Caco-2 (cell line): ENCODE measurements at regions not wholly inside any gene's neighbourhood (a gene's known extent, or its start where the extent isn't known, plus 50 kb on each side); places are given as distances from the start of the nearest gene placed in this dataset.

Source experiments
- BruUV-seq: library from RNA; stranded (reverse); fragments of 400-500 nt; replicated peaks from 2 replicates; lab custom pipeline; 2021; lab: Mats Ljungman, UMichigan
- CTCF ChIA-PET: fragments of 300-600 bp; sonication (Branson Sonifier 250); formaldehyde crosslinking; loops from one replicate; lab custom pipeline; 2022; ENCODE audit warnings: antibody characterized with exemption; lab: Charles Lee
- POLR2A ChIA-PET: fragments of 300-600 bp; sonication (Branson Sonifier 250); formaldehyde crosslinking; loops from one replicate; lab custom pipeline; 2022; ENCODE audit warnings: antibody characterized with exemption; lab: Charles Lee
- DNase-seq, 2 experiments: peaks; one replicate each; pipeline versions ENCODE4 v3.0.0 to v3.0.0-alpha.2; 2020 to 2022
- H3K27me3 ChIP-seq: replicated peaks from 2 replicates; pipeline ENCODE4 v1.6.0; 2011; ENCODE audit warnings: low read length; ENCODE audit not compliant: control insufficient read depth, insufficient read depth
- H3K36me3 ChIP-seq: 2 replicates; pipeline ENCODE4 v1.5.1; 2011; ENCODE audit warnings: low read length; ENCODE audit not compliant: control insufficient read depth, insufficient read depth
- H3K4me1 ChIP-seq: fragments of 250-450 bp; sonication (Bioruptor Pico); 2 replicates; pipeline ENCODE4 v1.5.1; 2020; ENCODE audit warnings: mild to moderate bottlenecking
- H3K4me3 ChIP-seq: 2 replicates; pipeline ENCODE4 v1.5.1; 2011; ENCODE audit warnings: low read depth, mild to moderate bottlenecking, control low read depth, low read length
- H3K9me3 ChIP-seq: fragments of 250-450 bp; sonication (Bioruptor Pico); 2 replicates; pipeline ENCODE4 v1.5.1; 2020; ENCODE audit warnings: mild to moderate bottlenecking, moderate library complexity
- H3K27ac Mint-ChIP-seq: one replicate; pipeline ENCODE4 v1.8.0; 2022; ENCODE audit warnings: mixed read lengths; ENCODE audit not compliant: unreplicated experiment
- H3K27me3 Mint-ChIP-seq: one replicate; pipeline ENCODE4 v1.8.0; 2022; ENCODE audit warnings: mixed read lengths; ENCODE audit not compliant: insufficient read depth, unreplicated experiment
- H3K36me3 Mint-ChIP-seq: one replicate; pipeline ENCODE4 v1.8.0; 2022; ENCODE audit warnings: mild to moderate bottlenecking, mixed read lengths; ENCODE audit not compliant: insufficient read depth, unreplicated experiment
- H3K4me1 Mint-ChIP-seq: one replicate; pipeline ENCODE4 v1.8.0; 2022; ENCODE audit warnings: low read depth, mixed read lengths; ENCODE audit not compliant: unreplicated experiment
- H3K4me3 Mint-ChIP-seq: one replicate; pipeline ENCODE4 v1.8.0; 2022; ENCODE audit warnings: mild to moderate bottlenecking, moderate library complexity, mixed read lengths; ENCODE audit not compliant: unreplicated experiment
- H3K9me3 Mint-ChIP-seq: one replicate; pipeline ENCODE4 v1.8.0; 2022; ENCODE audit warnings: mixed read lengths; ENCODE audit not compliant: unreplicated experiment
- CTCF ChIP-seq, 2 experiments: fragments of 200-600 bp in 1 of 2; IDR thresholded peaks; 1 replicate in 1 of 2; 2 replicates in 1 of 2; pipeline versions ENCODE4 v1.5.1 to v1.8.0; 2011 to 2022; ENCODE audit warnings: antibody characterized with exemption in 1 of 2, control low read depth in 1 of 2, inconsistent platforms in 1 of 2, low read depth in 1 of 2, low read length in 1 of 2, mild to moderate bottlenecking in 1 of 2, moderate library complexity in 1 of 2; ENCODE audit not compliant: insufficient read depth in 1 of 2, severe bottlenecking in 1 of 2, unreplicated experiment in 1 of 2
- intact Hi-C: fragments of 100-400 bp; cut with micrococcal nuclease; formaldehyde crosslinking; loops from one replicate; pipeline ENCODE4 v1.10.0; 2022; ENCODE audit not compliant: unreplicated experiment

- Mint-ChIP-seq H3K4me1 (peaks cover 10% of the 10 kb centered on the region), H3K36me3 (no peaks in the 10 kb centered on the region), H3K9me3 (no peaks in the 10 kb centered on the region), H3K27me3 (peaks cover 6% of the 10 kb centered on the region), H3K27ac (no peak overlapping the region), H3K4me3 (no peak overlapping the region)
- H3K36me3 ChIP-seq: no peaks in the 10 kb centered on the region
- no peak for TF ChIP-seq CTCF (IDR thresholded peaks at IDR 0.05; ENCODE audit: insufficient read depth in 1 of 2, low read depth in 1 of 2, low read length in 1 of 2, severe bottlenecking in 1 of 2, unreplicated experiment in 1 of 2)
- peaks cover 20% of the 10 kb centered on the region for H3K4me1 ChIP-seq
- no peak for DNase-seq
- no peaks in the 10 kb centered on the region for H3K27me3 ChIP-seq
- intact Hi-C loops: no loop called here
- H3K9me3 ChIP-seq: no peaks in the 10 kb centered on the region
- ChIA-PET CTCF (interaction anchor here (0.6 kb wide), 1 partner anchor 405 kb away, joined by 4 read pairs; no protein-coding TSS in a partner anchor), POLR2A (no interaction called here)
- BruUV-seq: no TSS peak
- H3K4me3 ChIP-seq: no peak overlapping the region
Observed at GRCh38 chr9:115498303-115498702, 380.3 kb upstream of the TNC start.

- Histone ChIP-seq H3K27me3 (no peaks in the 10 kb centered on the region), H3K9me3 (no peaks in the 10 kb centered on the region), H3K4me3 (no peak overlapping the region), H3K4me1 (no peaks in the 10 kb centered on the region), H3K36me3 (no peaks in the 10 kb centered on the region)
- TF ChIP-seq CTCF (IDR thresholded peaks at IDR 0.05; ENCODE audit: insufficient read depth in 1 of 2, low read depth in 1 of 2, low read length in 1 of 2, severe bottlenecking in 1 of 2, unreplicated experiment in 1 of 2): no peak
- Mint-ChIP-seq H3K27me3 (peaks cover 5% of the 10 kb centered on the region), H3K4me1 (no peaks in the 10 kb centered on the region), H3K4me3 (no peak overlapping the region), H3K36me3 (no peaks in the 10 kb centered on the region), H3K9me3 (no peaks in the 10 kb centered on the region), H3K27ac (no peak overlapping the region)
- ChIA-PET CTCF (no interaction called here), POLR2A (no interaction called here)
- no TSS peak for BruUV-seq
- DNase-seq: no peak
- intact Hi-C loops: no loop called here
Observed at GRCh38 chr9:115507148-115507547, 389.2 kb upstream of the TNC start.

GRCh38 chr9:115513148-115513547, 395.2 kb upstream of the TNC start:
- Mint-ChIP-seq H3K9me3 (no peaks in the 10 kb centered on the region), H3K4me1 (no peaks in the 10 kb centered on the region), H3K27ac (no peak overlapping the region), H3K36me3 (no peaks in the 10 kb centered on the region), H3K27me3 (no peaks in the 10 kb centered on the region), H3K4me3 (no peak overlapping the region)
- H3K36me3 ChIP-seq: no peaks in the 10 kb centered on the region
- no peaks in the 10 kb centered on the region for H3K27me3 ChIP-seq
- no peak for TF ChIP-seq CTCF (IDR thresholded peaks at IDR 0.05; ENCODE audit: insufficient read depth in 1 of 2, low read depth in 1 of 2, low read length in 1 of 2, severe bottlenecking in 1 of 2, unreplicated experiment in 1 of 2)
- no peaks in the 10 kb centered on the region for H3K9me3 ChIP-seq
- H3K4me1 ChIP-seq: no peaks in the 10 kb centered on the region
- no peak for DNase-seq
- no peak overlapping the region for H3K4me3 ChIP-seq
- no TSS peak for BruUV-seq
- intact Hi-C loops: no loop called here
- ChIA-PET CTCF (no interaction called here), POLR2A (no interaction called here)
